Liver (tissue), 8 donors: ENCODE measurements at regions not wholly inside any gene's neighbourhood (a gene's known extent, or its start where the extent isn't known, plus 50 kb on each side); places are given as distances from the start of the nearest gene placed in this dataset.

Experiments used
- DNase-seq: peaks from one replicate; pipeline ENCODE4 v3.0.0-alpha.2; 2017; ENCODE audit warnings: low spot score
- H3K27ac ChIP-seq, 2 donors: one replicate each; pipeline ENCODE4 v1.7.0; 2013; ENCODE audit warnings: inconsistent platforms in 2 of 2, low read length in 2 of 2, control low read depth in 1 of 2, low read depth in 1 of 2, mild to moderate bottlenecking in 1 of 2
- H3K27me3 ChIP-seq, 4 donors: one replicate each; pipeline versions ENCODE4 v1.6.1 to v1.7.0; 2013; ENCODE audit warnings: low read length in 3 of 4, inconsistent platforms in 1 of 4, mild to moderate bottlenecking in 1 of 4, moderate library complexity in 1 of 4; ENCODE audit not compliant: control insufficient read depth in 4 of 4, insufficient read depth in 4 of 4
- H3K36me3 ChIP-seq, 4 donors: one replicate each; pipeline versions ENCODE4 v1.6.1 to v1.7.0; 2013; ENCODE audit warnings: low read length in 3 of 4, mild to moderate bottlenecking in 3 of 4, low read depth in 1 of 4, moderate library complexity in 1 of 4; ENCODE audit not compliant: control insufficient read depth in 4 of 4, insufficient read depth in 3 of 4
- H3K4me1 ChIP-seq, 4 donors: one replicate each; pipeline versions ENCODE4 v1.6.1 to v1.7.0; 2013; ENCODE audit warnings: low read length in 3 of 4, mild to moderate bottlenecking in 3 of 4, moderate library complexity in 1 of 4; ENCODE audit not compliant: control insufficient read depth in 4 of 4, insufficient read depth in 4 of 4
- H3K4me3 ChIP-seq, 3 donors: one replicate each; pipeline versions ENCODE4 v1.6.1 to v1.7.0; 2013; ENCODE audit warnings: low read length in 3 of 3, control low read depth in 1 of 3, low read depth in 1 of 3, mild to moderate bottlenecking in 1 of 3
- H3K9ac ChIP-seq, 2 donors: one replicate each; pipeline ENCODE4 v1.7.0; 2013; ENCODE audit warnings: low read length in 2 of 2, mild to moderate bottlenecking in 2 of 2, moderate library complexity in 2 of 2, control low read depth in 1 of 2, low read depth in 1 of 2
- H3K9me3 ChIP-seq, 4 donors: one replicate each; pipeline versions ENCODE4 v1.6.1 to v1.7.0; 2013; ENCODE audit warnings: low read length in 3 of 4; ENCODE audit not compliant: control insufficient read depth in 4 of 4
- ATF3 ChIP-seq: IDR thresholded peaks from 2 replicates; pipeline ENCODE4 v1.6.1; 2016; ENCODE audit warnings: antibody characterized with exemption
- CTCF ChIP-seq: fragments of 150-350 bp; IDR thresholded peaks from 2 replicates; pipeline ENCODE4 v1.5.1; 2017; ENCODE audit warnings: improper control_type of control experiment, low read depth, low read length; ENCODE audit not compliant: missing input control
- EGR1 ChIP-seq, 2 donors: IDR thresholded peaks; 2 replicates each; pipeline ENCODE4 v1.6.1; 2016 to 2018; ENCODE audit warnings: antibody characterized with exemption in 2 of 2, low read depth in 2 of 2
- FOXA1 ChIP-seq: IDR thresholded peaks from 2 replicates; pipeline ENCODE4 v1.6.1; 2016; ENCODE audit warnings: antibody characterized with exemption
- FOXA2 ChIP-seq: IDR thresholded peaks from 2 replicates; pipeline ENCODE4 v1.6.1; 2016; ENCODE audit warnings: antibody characterized with exemption
- GABPA ChIP-seq, 2 donors: IDR thresholded peaks in 1 of 2; conservative IDR thresholded peaks in 1 of 2; 2 replicates each; pipeline ENCODE4 v1.6.1; 2016; ENCODE audit warnings: antibody characterized with exemption in 2 of 2, mild to moderate bottlenecking in 1 of 2, moderate library complexity in 1 of 2
- HNF4A ChIP-seq, 2 donors: conservative IDR thresholded peaks; 2 replicates each; pipeline ENCODE4 v1.6.1; 2016; ENCODE audit warnings: antibody characterized with exemption in 2 of 2, mild to moderate bottlenecking in 2 of 2
- HNF4G ChIP-seq: IDR thresholded peaks from 2 replicates; pipeline ENCODE4 v1.6.1; 2016; ENCODE audit warnings: antibody characterized with exemption
- MAX ChIP-seq: IDR thresholded peaks from 2 replicates; pipeline ENCODE4 v1.6.1; 2016; ENCODE audit warnings: antibody characterized with exemption
- NR2F2 ChIP-seq: IDR thresholded peaks from 2 replicates; pipeline ENCODE4 v1.6.1; 2016; ENCODE audit warnings: antibody characterized with exemption
- REST ChIP-seq: IDR thresholded peaks from 2 replicates; pipeline ENCODE4 v1.6.1; 2016; ENCODE audit warnings: antibody characterized with exemption, mild to moderate bottlenecking
- RXRA ChIP-seq, 2 donors: IDR thresholded peaks; 2 replicates each; pipeline ENCODE4 v1.6.1; 2017 to 2018; ENCODE audit warnings: antibody characterized with exemption in 2 of 2, mild to moderate bottlenecking in 1 of 2
- SP1 ChIP-seq: IDR thresholded peaks from 2 replicates; pipeline ENCODE4 v1.6.1; 2018; ENCODE audit warnings: antibody characterized with exemption, mild to moderate bottlenecking
- TAF1 ChIP-seq: conservative IDR thresholded peaks from 2 replicates; pipeline ENCODE4 v1.6.1; 2016; ENCODE audit warnings: antibody characterized with exemption, mild to moderate bottlenecking
- YY1 ChIP-seq: IDR thresholded peaks from 2 replicates; pipeline ENCODE4 v1.6.1; 2016; ENCODE audit warnings: antibody characterized with exemption, mild to moderate bottlenecking
- ZBTB33 ChIP-seq: IDR thresholded peaks from 2 replicates; pipeline ENCODE4 v1.6.1; 2016; ENCODE audit warnings: antibody characterized with exemption
- WGBS: extraction: QIAGEN DNeasy Blood & Tissue Kit; methylation state at CpG from one replicate; pipeline ENCODE4 v1.1.7; 2013; 5-methylcytosine and 5-hydroxymethylcytosine counted together
- donor health status: healthy.
- donor health status: healthy.
- donor health status: healthy.
- donor health status: healthy.
- donor health status: healthy.

GRCh38 chr7:131173145-131173890 is 154.4 kb upstream of the MKLN1 start:
- no peak for TF ChIP-seq EGR1 (IDR thresholded peaks at IDR 0.05; ENCODE audit: low read depth in 2 of 2)
- no peak for TF ChIP-seq GABPA (IDR thresholded peaks at IDR 0.05 in 1 of 2, conservative IDR thresholded peaks at IDR 0.05 in 1 of 2)
- TF ChIP-seq FOXA1: no peak
- TF ChIP-seq RXRA (IDR thresholded peaks at IDR 0.05): no peak
- TF ChIP-seq NR2F2: no peak
- no peak for TF ChIP-seq TAF1
- no peak for TF ChIP-seq MAX
- no peak for TF ChIP-seq ZBTB33
- no peak for TF ChIP-seq SP1
- TF ChIP-seq CTCF: no peak
- no peak for TF ChIP-seq YY1
- no peak for TF ChIP-seq HNF4G
- TF ChIP-seq REST: no peak
- no peak for TF ChIP-seq HNF4A (conservative IDR thresholded peaks at IDR 0.05)
- TF ChIP-seq ATF3: no peak
- TF ChIP-seq FOXA2: no peak
- DNase-seq: no peak
- Histone ChIP-seq H3K4me1 (no peaks in the 10 kb centered on the region), H3K4me3 (no peak overlapping the region), H3K27me3 (no peaks in the 10 kb centered on the region), H3K9me3 (no peaks in the 10 kb centered on the region), H3K9ac (no peak overlapping the region), H3K27ac (no peak overlapping the region), H3K36me3 (no peaks in the 10 kb centered on the region)
- WGBS: 85% methylated on average over 11 of the region's 11 CpGs
